H9 (cell line): ENCODE measurements at regions not wholly inside any gene's neighbourhood (a gene's known extent, or its start where the extent isn't known, plus 50 kb on each side); places are given as distances from the start of the nearest gene placed in this dataset.

Source experiments
- DNase-seq: peaks from one replicate; pipeline ENCODE4 v3.0.0-alpha.2; 2017
- H2AFZ ChIP-seq: one replicate; pipeline ENCODE4 v1.6.1; 2013; ENCODE audit warnings: mild to moderate bottlenecking, low read length, control low read depth, moderate library complexity
- H2AK5ac ChIP-seq: 2 replicates; pipeline ENCODE4 v1.6.1; 2013; ENCODE audit warnings: low read length, control low read depth, mixed read lengths; ENCODE audit not compliant: insufficient read length
- H2BK120ac ChIP-seq: one replicate; pipeline ENCODE4 v1.6.1; 2013; ENCODE audit warnings: low read depth, mild to moderate bottlenecking, low read length, control low read depth, inconsistent platforms; ENCODE audit not compliant: poor library complexity, severe bottlenecking
- H2BK12ac ChIP-seq: 2 replicates; pipeline ENCODE4 v1.6.1; 2013; ENCODE audit warnings: low read length, control low read depth, mixed read lengths, low read depth; ENCODE audit not compliant: insufficient read length
- H2BK15ac ChIP-seq: 2 replicates; pipeline ENCODE4 v1.6.1; 2013; ENCODE audit warnings: low read depth, low read length, control low read depth
- H2BK20ac ChIP-seq: one replicate; pipeline ENCODE4 v1.6.1; 2013; ENCODE audit warnings: low read depth, mild to moderate bottlenecking, low read length, control low read depth, inconsistent platforms; ENCODE audit not compliant: poor library complexity, severe bottlenecking
- H2BK5ac ChIP-seq: 2 replicates; pipeline ENCODE4 v1.6.1; 2013; ENCODE audit warnings: low read length, control low read depth, mixed read lengths; ENCODE audit not compliant: insufficient read length
- H3K14ac ChIP-seq: 2 replicates; pipeline ENCODE4 v1.6.1; 2013; ENCODE audit warnings: low read length, control low read depth; ENCODE audit not compliant: insufficient read depth
- H3K18ac ChIP-seq: 2 replicates; pipeline ENCODE4 v1.6.1; 2013; ENCODE audit warnings: low read depth, mild to moderate bottlenecking, mixed read lengths, low read length, control low read depth; ENCODE audit not compliant: insufficient read length
- H3K23ac ChIP-seq: 2 replicates; pipeline ENCODE4 v1.6.1; 2013; ENCODE audit warnings: low read length, control low read depth, mixed read lengths, low read depth; ENCODE audit not compliant: insufficient read length
- H3K23me2 ChIP-seq: 2 replicates; pipeline ENCODE4 v1.6.1; 2013; ENCODE audit warnings: low read depth, mild to moderate bottlenecking, mixed read lengths, low read length, control low read depth; ENCODE audit not compliant: insufficient read length, poor library complexity, severe bottlenecking
- H3K27ac ChIP-seq: 2 replicates; pipeline ENCODE4 v1.5.1; 2013; ENCODE audit warnings: low read length, control low read depth, mixed read lengths, low read depth; ENCODE audit not compliant: insufficient read length
- H3K27me3 ChIP-seq: 2 replicates; pipeline ENCODE4 v1.6.1; 2013; ENCODE audit warnings: low read length, control low read depth, inconsistent platforms; ENCODE audit not compliant: insufficient read depth
- H3K4ac ChIP-seq: 2 replicates; pipeline ENCODE4 v1.6.1; 2013; ENCODE audit warnings: low read depth, mild to moderate bottlenecking, control low read depth, inconsistent platforms, low read length, moderate library complexity
- H3K4me1 ChIP-seq: 2 replicates; pipeline ENCODE4 v1.6.1; 2013; ENCODE audit warnings: low read length, control low read depth, inconsistent platforms; ENCODE audit not compliant: insufficient read depth
- H3K4me2 ChIP-seq: 2 replicates; pipeline ENCODE4 v1.6.1; 2013; ENCODE audit warnings: low read length, control low read depth, mixed read lengths; ENCODE audit not compliant: insufficient read length, insufficient read depth
- H3K56ac ChIP-seq: 2 replicates; pipeline ENCODE4 v1.6.1; 2013; ENCODE audit warnings: low read depth, mild to moderate bottlenecking, mixed read lengths, low read length, control low read depth; ENCODE audit not compliant: insufficient read length
- H3K79me1 ChIP-seq: 2 replicates; pipeline ENCODE4 v1.6.1; 2013; ENCODE audit warnings: low read depth, mild to moderate bottlenecking, moderate library complexity, low read length, control low read depth, inconsistent platforms; ENCODE audit not compliant: insufficient read depth, poor library complexity, severe bottlenecking
- H3K79me2 ChIP-seq: 2 replicates; pipeline ENCODE4 v1.6.1; 2013; ENCODE audit warnings: low read length, control low read depth, inconsistent platforms; ENCODE audit not compliant: insufficient read depth
- H3K9ac ChIP-seq: 2 replicates; pipeline ENCODE4 v1.6.1; 2013; ENCODE audit warnings: low read length, control low read depth, mixed read lengths; ENCODE audit not compliant: insufficient read length; ENCODE audit errors: extremely low read depth
- H3K9me3 ChIP-seq: one replicate; pipeline ENCODE4 v1.6.1; 2013; ENCODE audit warnings: low read depth, low read length, inconsistent platforms; ENCODE audit not compliant: control insufficient read depth
- H3T11ph ChIP-seq: one replicate; pipeline ENCODE4 v1.6.1; 2013; ENCODE audit warnings: mild to moderate bottlenecking, low read length, control low read depth, inconsistent platforms
- H4K20me1 ChIP-seq: one replicate; pipeline ENCODE4 v1.6.1; 2013; ENCODE audit not compliant: control insufficient read depth, insufficient read length, insufficient read depth
- H4K5ac ChIP-seq: 2 replicates; pipeline ENCODE4 v1.6.1; 2013; ENCODE audit warnings: low read depth, mild to moderate bottlenecking, mixed read lengths, low read length, control low read depth; ENCODE audit not compliant: insufficient read length
- H4K8ac ChIP-seq: replicated peaks from 2 replicates; pipeline ENCODE4 v1.6.1; 2013; ENCODE audit warnings: low read length, control low read depth, mixed read lengths, low read depth; ENCODE audit not compliant: insufficient read length
- H4K91ac ChIP-seq: 2 replicates; pipeline ENCODE4 v1.6.1; 2013; ENCODE audit warnings: low read depth, mild to moderate bottlenecking, moderate library complexity, mixed read lengths, low read length, control low read depth; ENCODE audit not compliant: insufficient read length
- H3K27ac Mint-ChIP-seq, 3 experiments: 2 replicates in 2 of 3; 3 replicates in 1 of 3; pipeline ENCODE4 v1.8.0; 2020 to 2021; ENCODE audit warnings: mixed read lengths in 3 of 3, mild to moderate bottlenecking in 1 of 3, moderate library complexity in 1 of 3
- H3K27me3 Mint-ChIP-seq: 2 replicates; pipeline ENCODE4 v1.8.0; 2021; ENCODE audit warnings: low read depth, mild to moderate bottlenecking, moderate library complexity, mixed read lengths
- H3K36me3 Mint-ChIP-seq, 3 experiments: 2 replicates in 2 of 3; 3 replicates in 1 of 3; pipeline ENCODE4 v1.8.0; 2020 to 2021; ENCODE audit warnings: low read depth in 3 of 3, mixed read lengths in 3 of 3; ENCODE audit not compliant: insufficient read depth in 1 of 3
- H3K4me1 Mint-ChIP-seq, 2 experiments: 2 replicates each; pipeline ENCODE4 v1.8.0; 2020; ENCODE audit warnings: mixed read lengths in 2 of 2
- H3K4me3 Mint-ChIP-seq, 2 experiments: 2 replicates in 1 of 2; 3 replicates in 1 of 2; pipeline ENCODE4 v1.8.0; 2020 to 2021; ENCODE audit warnings: mild to moderate bottlenecking in 2 of 2, mixed read lengths in 2 of 2, moderate library complexity in 1 of 2
- H3K9me3 Mint-ChIP-seq, 2 experiments: 2 replicates in 1 of 2; 3 replicates in 1 of 2; pipeline ENCODE4 v1.8.0; 2020; ENCODE audit warnings: mild to moderate bottlenecking in 2 of 2, mixed read lengths in 2 of 2, moderate library complexity in 1 of 2
- CTCF ChIP-seq: fragments of 200-600 bp; sonication (generic); conservative IDR thresholded peaks from 3 replicates; pipeline ENCODE4 v1.8.0; 2021; ENCODE audit warnings: antibody characterized with exemption, mild to moderate bottlenecking
- WGBS: extraction: QIAGEN DNeasy Blood & Tissue Kit; methylation state at CpG from one replicate; pipeline ENCODE4 v1.1.7; 2013; ENCODE audit warnings: missing lambda C conversion rate, low lambda C conversion rate, mixed read lengths; ENCODE audit not compliant: insufficient read length; ENCODE audit errors: extremely low coverage; 5-methylcytosine and 5-hydroxymethylcytosine counted together

- Histone ChIP-seq H2AK5ac (no peak overlapping the region), H3K4me1 (peaks cover 11% of the 10 kb centered on the region), H3K79me2 (no peaks in the 10 kb centered on the region), H3K23me2 (no peaks in the 10 kb centered on the region), H4K91ac (no peak overlapping the region), H3K79me1 (no peaks in the 10 kb centered on the region), H3K4ac (no peak overlapping the region), H3K23ac (no peak overlapping the region), H4K8ac (no peak overlapping the region), H3K27me3 (no peaks in the 10 kb centered on the region), H2BK20ac (no peak overlapping the region), H2BK15ac (no peak overlapping the region), H4K20me1 (no peaks in the 10 kb centered on the region), H3K14ac (no peak overlapping the region), H2BK5ac (no peak overlapping the region), H3K9me3 (no peaks in the 10 kb centered on the region), H3K9ac (no peak overlapping the region), H3K27ac (no peak overlapping the region), H4K5ac (no peak overlapping the region), H2BK120ac (no peak overlapping the region), H3K56ac (no peak overlapping the region), H2BK12ac (no peak overlapping the region), H3T11ph (no peak overlapping the region), H3K4me2 (no peak overlapping the region), H3K18ac (no peak overlapping the region), H2AFZ (no peak overlapping the region)
- 0 out of 4 replicates have a peak, but pooled peaks cover 0 to 2% of the 10 kb centered on the region in 2 experiments for H3K4me1 Mint-ChIP-seq
- TF ChIP-seq CTCF, result no peak
- no CpG with 5 or more reads among the region's 4 CpGs for WGBS
- no peak overlapping the region for H3K4me3 Mint-ChIP-seq
- no peak for DNase-seq
- no peaks in the 10 kb centered on the region for H3K36me3 Mint-ChIP-seq
- H3K9me3 Mint-ChIP-seq, result no peaks in the 10 kb centered on the region
- H3K27me3 Mint-ChIP-seq, result peaks cover 1% of the 10 kb centered on the region; the same call in 1 of the 2 replicates
- H3K27ac Mint-ChIP-seq, result no peak overlapping the region
Observed at GRCh38 chr7:131969560-131969959, 413.1 kb upstream of the PODXL start.
